SJSA1 (cell line): ENCODE measurements at regions not wholly inside any gene's neighbourhood (a gene's known extent, or its start where the extent isn't known, plus 50 kb on each side); places are given as distances from the start of the nearest gene placed in this dataset.

Source experiments
- DNase-seq, 2 experiments: peaks; one replicate each; pipeline ENCODE4 v3.0.0-alpha.2; 2015 to 2020; ENCODE audit warnings: low spot score in 2 of 2, low read depth in 1 of 2
- H3K27ac ChIP-seq: fragments of 250-450 bp; sonication (Bioruptor Pico); 2 replicates; pipeline ENCODE4 v1.5.1; 2020; ENCODE audit warnings: mild to moderate bottlenecking, moderate library complexity
- H3K27me3 ChIP-seq: fragments of 250-450 bp; sonication (Bioruptor Pico); replicated peaks from 2 replicates; pipeline ENCODE4 v1.5.1; 2020; ENCODE audit warnings: mild to moderate bottlenecking, moderate library complexity
- H3K36me3 ChIP-seq: fragments of 250-450 bp; sonication (Bioruptor Pico); 2 replicates; pipeline ENCODE4 v1.5.1; 2020; ENCODE audit warnings: mild to moderate bottlenecking
- H3K4me1 ChIP-seq: fragments of 250-450 bp; sonication (Bioruptor Pico); replicated peaks from 2 replicates; pipeline ENCODE4 v1.6.1; 2021; ENCODE audit warnings: mild to moderate bottlenecking
- H3K4me3 ChIP-seq: fragments of 250-450 bp; sonication (Bioruptor Pico); 2 replicates; pipeline ENCODE4 v1.5.1; 2020; ENCODE audit warnings: mild to moderate bottlenecking
- H3K9me3 ChIP-seq: fragments of 250-450 bp; sonication (Bioruptor Pico); replicated peaks from 2 replicates; pipeline ENCODE4 v1.5.1; 2020; ENCODE audit warnings: mild to moderate bottlenecking

DNA sequence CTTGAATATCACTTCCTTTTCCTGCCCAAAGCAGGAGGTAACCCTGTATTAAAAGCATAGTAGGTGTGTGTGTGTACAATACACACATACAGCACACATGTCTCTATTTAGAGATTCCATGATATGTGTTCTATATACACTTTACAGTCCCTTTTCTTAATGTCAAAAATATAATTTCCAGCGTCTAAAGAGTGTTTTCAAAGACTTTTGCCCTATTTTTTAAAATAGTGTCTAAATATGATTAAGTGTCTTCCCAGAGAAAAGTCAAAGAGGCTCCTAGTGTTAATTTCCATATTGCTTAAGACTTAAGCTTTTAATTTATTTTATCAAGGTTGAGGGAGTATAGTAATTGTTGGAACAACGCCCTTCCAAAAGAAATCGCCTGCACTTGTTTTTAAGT lies 420.3 kb upstream of the POU3F3 start:
- Histone ChIP-seq H3K36me3 (no peaks in the 10 kb centered on the region), H3K4me1 (no peaks in the 10 kb centered on the region), H3K27ac (no peak overlapping the region), H3K4me3 (no peak overlapping the region), H3K9me3 (no peaks in the 10 kb centered on the region), H3K27me3 (0 out of 2 replicates have a peak, but pooled peaks cover 2% of the 10 kb centered on the region)
- DNase-seq, result no peak

DNA sequence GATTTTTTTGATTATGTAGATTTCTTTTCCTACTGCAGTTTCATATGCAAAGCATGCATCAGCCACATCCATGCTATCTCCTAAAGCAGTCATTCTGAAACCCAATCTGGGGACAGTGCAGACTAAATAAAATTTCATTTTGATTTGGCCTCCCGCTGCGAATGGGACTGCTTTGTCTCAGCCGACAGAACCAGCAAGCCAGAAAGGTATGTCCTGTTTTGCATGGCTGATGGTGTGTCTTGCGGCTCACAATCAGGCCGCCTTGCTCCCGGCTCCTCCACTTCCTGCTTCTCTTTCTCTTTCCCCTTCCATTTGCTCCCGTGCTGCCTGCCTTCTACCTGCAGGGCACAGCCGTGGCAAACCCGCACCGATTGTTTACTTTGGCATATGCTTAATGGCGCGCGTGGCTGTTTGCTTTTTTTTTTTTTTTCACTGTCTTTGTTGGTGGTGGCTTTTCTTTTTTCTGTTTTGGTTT lies 419.6 kb upstream of the POU3F3 start:
- Histone ChIP-seq H3K4me3 (no peak overlapping the region), H3K27ac (no peak overlapping the region), H3K9me3 (no peaks in the 10 kb centered on the region), H3K27me3 (0 out of 2 replicates have a peak, but pooled peaks cover 2% of the 10 kb centered on the region), H3K4me1 (no peaks in the 10 kb centered on the region), H3K36me3 (no peaks in the 10 kb centered on the region)
- DNase-seq, result no peak

DNA sequence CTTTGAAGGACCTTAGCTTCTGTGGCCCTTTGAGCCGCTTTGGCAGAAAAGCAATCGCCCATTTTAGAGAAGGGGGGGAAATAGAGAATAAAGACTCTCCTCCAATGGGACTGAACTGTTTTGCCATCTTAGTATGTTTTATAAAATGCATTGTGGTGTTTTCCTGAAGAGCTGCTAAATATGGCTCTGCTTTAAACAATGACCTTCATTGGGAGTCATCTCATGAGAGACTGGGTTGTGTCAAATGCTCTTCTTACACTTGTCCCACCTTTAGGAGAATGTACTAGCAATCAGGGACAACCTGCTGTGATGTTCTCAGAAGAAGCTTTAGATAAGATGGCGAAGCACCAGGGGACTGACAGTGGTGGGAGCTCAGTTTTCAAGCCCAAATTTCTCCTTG lies 418.9 kb upstream of the POU3F3 start:
- no peak overlapping the region for H3K4me3 ChIP-seq
- H3K27ac ChIP-seq, result no peak overlapping the region
- H3K36me3 ChIP-seq, result no peaks in the 10 kb centered on the region

DNA sequence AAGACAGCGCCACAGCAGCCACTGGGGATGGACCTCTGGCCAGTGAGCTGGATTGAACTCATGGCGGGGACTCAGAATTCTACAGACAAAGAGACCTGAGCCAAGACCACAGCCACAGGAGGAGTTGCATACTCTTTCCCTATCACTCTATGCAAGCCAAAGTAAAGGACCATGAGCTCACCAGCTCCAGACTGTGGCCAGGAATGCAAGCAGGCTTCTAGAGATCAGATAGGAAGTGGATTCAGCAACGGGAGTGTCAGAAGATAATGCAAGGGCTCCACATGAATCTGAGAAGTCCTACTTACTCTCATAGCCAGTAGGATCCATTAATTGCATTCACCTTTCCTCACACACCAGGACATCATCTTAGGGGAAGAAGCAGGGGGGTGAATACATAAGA lies 415.4 kb upstream of the POU3F3 start:
- Histone ChIP-seq H3K36me3 (no peaks in the 10 kb centered on the region), H3K4me3 (no peak overlapping the region), H3K27me3 (0 out of 2 replicates have a peak, but pooled peaks cover 2% of the 10 kb centered on the region), H3K27ac (no peak overlapping the region), H3K4me1 (no peaks in the 10 kb centered on the region), H3K9me3 (no peaks in the 10 kb centered on the region)
- no peak for DNase-seq

More for the DNA sequence above, 418.9 kb upstream of the POU3F3 start:
- H3K4me1 ChIP-seq, result no peaks in the 10 kb centered on the region
- 0 out of 2 replicates have a peak, but pooled peaks cover 2% of the 10 kb centered on the region for H3K27me3 ChIP-seq
- no peaks in the 10 kb centered on the region for H3K9me3 ChIP-seq
- no peak for DNase-seq

- Histone ChIP-seq H3K36me3 (no peaks in the 10 kb centered on the region), H3K4me3 (no peak overlapping the region), H3K27me3 (no peaks in the 10 kb centered on the region), H3K9me3 (no peaks in the 10 kb centered on the region), H3K4me1 (no peaks in the 10 kb centered on the region), H3K27ac (no peak overlapping the region)
- DNase-seq, result no peak
Observed at GRCh38 chr2:104443145-104443544, 410.8 kb upstream of the POU3F3 start.

- no peak for DNase-seq
- no peaks in the 10 kb centered on the region for H3K27me3 ChIP-seq
- H3K4me1 ChIP-seq, result no peaks in the 10 kb centered on the region
- no peak overlapping the region for H3K4me3 ChIP-seq
- no peaks in the 10 kb centered on the region for H3K9me3 ChIP-seq
- H3K36me3 ChIP-seq, result no peaks in the 10 kb centered on the region
- no peak overlapping the region for H3K27ac ChIP-seq
Observed at GRCh38 chr2:104444392-104444791, 409.5 kb upstream of the POU3F3 start.

GRCh38 chr2:104444889-104445288 lies 409.0 kb upstream of the POU3F3 start:
- no peak overlapping the region for H3K27ac ChIP-seq
- H3K9me3 ChIP-seq, result no peaks in the 10 kb centered on the region
- DNase-seq, result no peak
- no peaks in the 10 kb centered on the region for H3K36me3 ChIP-seq
- H3K4me3 ChIP-seq, result no peak overlapping the region
- no peaks in the 10 kb centered on the region for H3K4me1 ChIP-seq
- no peaks in the 10 kb centered on the region for H3K27me3 ChIP-seq

- Histone ChIP-seq H3K36me3 (no peaks in the 10 kb centered on the region), H3K9me3 (no peaks in the 10 kb centered on the region), H3K27me3 (no peaks in the 10 kb centered on the region), H3K27ac (no peak overlapping the region), H3K4me3 (no peak overlapping the region), H3K4me1 (no peaks in the 10 kb centered on the region)
- no peak for DNase-seq
Observed at GRCh38 chr2:104447831-104448434, 406.0 kb upstream of the POU3F3 start.

GRCh38 chr2:104448661-104449440 lies 405.1 kb upstream of the POU3F3 start:
- DNase-seq, result no peak
- Histone ChIP-seq H3K27me3 (no peaks in the 10 kb centered on the region), H3K27ac (no peak overlapping the region)

GRCh38 chr2:104452558-104452957 lies 401.4 kb upstream of the POU3F3 start:
- Histone ChIP-seq H3K27me3 (no peaks in the 10 kb centered on the region), H3K4me1 (no peaks in the 10 kb centered on the region), H3K9me3 (no peaks in the 10 kb centered on the region), H3K4me3 (no peak overlapping the region), H3K36me3 (no peaks in the 10 kb centered on the region), H3K27ac (no peak overlapping the region)
- DNase-seq, result no peak

More at GRCh38 chr2:104448661-104449440, 405.1 kb upstream of the POU3F3 start:
- Histone ChIP-seq H3K4me3 (no peak overlapping the region), H3K4me1 (no peaks in the 10 kb centered on the region), H3K36me3 (no peaks in the 10 kb centered on the region), H3K9me3 (no peaks in the 10 kb centered on the region)

DNA sequence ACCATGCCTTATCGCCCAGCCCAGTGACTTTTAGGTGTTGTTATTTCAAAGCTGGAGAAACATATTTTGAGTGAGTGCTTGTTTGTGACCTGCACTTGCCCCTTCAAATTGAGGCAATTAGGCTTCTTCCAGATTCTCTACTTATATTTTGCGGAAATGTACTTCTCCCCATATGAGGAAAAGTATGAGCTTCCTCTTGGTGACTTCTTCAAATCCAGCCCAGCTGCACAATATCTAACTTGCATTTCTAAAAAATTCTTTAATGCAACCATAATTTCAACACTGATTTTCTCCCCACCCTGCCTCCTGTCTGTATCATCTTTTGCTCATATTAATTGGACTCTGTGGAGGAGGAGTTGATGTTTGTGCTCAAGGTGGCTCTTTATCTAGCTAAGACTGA lies 391.2 kb upstream of the POU3F3 start:
- H3K4me1 ChIP-seq, result no peaks in the 10 kb centered on the region
- no peaks in the 10 kb centered on the region for H3K27me3 ChIP-seq
- H3K4me3 ChIP-seq, result no peak overlapping the region
- no peaks in the 10 kb centered on the region for H3K9me3 ChIP-seq
- no peaks in the 10 kb centered on the region for H3K36me3 ChIP-seq
- DNase-seq, result no peak
- no peak overlapping the region for H3K27ac ChIP-seq

- Histone ChIP-seq H3K27ac (no peak overlapping the region), H3K27me3 (no peaks in the 10 kb centered on the region), H3K36me3 (no peaks in the 10 kb centered on the region), H3K9me3 (no peaks in the 10 kb centered on the region), H3K4me1 (no peaks in the 10 kb centered on the region), H3K4me3 (no peak overlapping the region)
- DNase-seq, result no peak
Observed at GRCh38 chr2:104465981-104466380, 387.9 kb upstream of the POU3F3 start.

- no peaks in the 10 kb centered on the region for H3K9me3 ChIP-seq
- no peaks in the 10 kb centered on the region for H3K27me3 ChIP-seq
- no peak overlapping the region for H3K27ac ChIP-seq
- no peak for DNase-seq
- H3K36me3 ChIP-seq, result no peaks in the 10 kb centered on the region
- no peak overlapping the region for H3K4me3 ChIP-seq
- no peaks in the 10 kb centered on the region for H3K4me1 ChIP-seq
Observed at GRCh38 chr2:104468846-104469245, 385.1 kb upstream of the POU3F3 start.

- DNase-seq, result no peak
- H3K27ac ChIP-seq, result no peak overlapping the region
- H3K27me3 ChIP-seq, result no peaks in the 10 kb centered on the region
Observed at GRCh38 chr2:104472076-104472475, 381.8 kb upstream of the POU3F3 start.

More at GRCh38 chr2:104472076-104472475, 381.8 kb upstream of the POU3F3 start:
- H3K4me1 ChIP-seq, result no peaks in the 10 kb centered on the region
- H3K9me3 ChIP-seq, result no peaks in the 10 kb centered on the region
- no peak overlapping the region for H3K4me3 ChIP-seq
- no peaks in the 10 kb centered on the region for H3K36me3 ChIP-seq
